Trophoblast cell (in vitro differentiated cells and primary cell): ENCODE measurements at regions not wholly inside any gene's neighbourhood (a gene's known extent, or its start where the extent isn't known, plus 50 kb on each side); places are given as distances from the start of the nearest gene placed in this dataset.
A peak's percentile ranks its signal among the peaks of the same experiment; 100 is the strongest.

ENCODE experiments used
- DNase-seq, 2 donors: peaks; one replicate each; pipeline ENCODE4 v3.0.0-alpha.2; 2016
- H2AFZ ChIP-seq: 2 replicates; pipeline ENCODE4 v1.6.1; 2013; ENCODE audit warnings: low read length, moderate library complexity, mild to moderate bottlenecking; ENCODE audit not compliant: insufficient read depth, poor library complexity
- H2AK5ac ChIP-seq: 2 replicates; pipeline ENCODE4 v1.6.1; 2013; ENCODE audit warnings: mild to moderate bottlenecking, low read length
- H2BK120ac ChIP-seq: 2 replicates; pipeline ENCODE4 v1.6.1; 2013; ENCODE audit warnings: low read length, mild to moderate bottlenecking, moderate library complexity; ENCODE audit not compliant: insufficient read depth, poor library complexity
- H2BK12ac ChIP-seq: 2 replicates; pipeline ENCODE4 v1.6.1; 2013; ENCODE audit warnings: mild to moderate bottlenecking, low read length, moderate library complexity
- H2BK5ac ChIP-seq: 2 replicates; pipeline ENCODE4 v1.6.1; 2013; ENCODE audit warnings: low read length, low read depth, moderate library complexity, mild to moderate bottlenecking; ENCODE audit not compliant: poor library complexity
- H3K14ac ChIP-seq: 2 replicates; pipeline ENCODE4 v1.6.1; 2013; ENCODE audit warnings: mild to moderate bottlenecking, low read length
- H3K18ac ChIP-seq: 2 replicates; pipeline ENCODE4 v1.6.1; 2013; ENCODE audit warnings: mild to moderate bottlenecking, low read length
- H3K23ac ChIP-seq: 2 replicates; pipeline ENCODE4 v1.6.1; 2013; ENCODE audit warnings: low read length
- H3K27ac ChIP-seq: 2 replicates; pipeline ENCODE4 v1.5.1; 2013; ENCODE audit warnings: low read depth, mild to moderate bottlenecking, inconsistent platforms, low read length, moderate library complexity
- H3K27me3 ChIP-seq: 2 replicates; pipeline ENCODE4 v1.6.1; 2013; ENCODE audit warnings: inconsistent platforms, mild to moderate bottlenecking, low read length, moderate library complexity; ENCODE audit not compliant: insufficient read depth
- H3K36me3 ChIP-seq, 2 experiments: 1 replicate in 1 of 2; 2 replicates in 1 of 2; pipeline ENCODE4 v1.6.1; 2013; ENCODE audit warnings: low read length in 2 of 2, mild to moderate bottlenecking in 2 of 2, moderate library complexity in 1 of 2; ENCODE audit not compliant: insufficient read depth in 2 of 2, control insufficient read depth in 1 of 2
- H3K4ac ChIP-seq: 2 replicates; pipeline ENCODE4 v1.6.1; 2013; ENCODE audit warnings: low read depth, mild to moderate bottlenecking, low read length, moderate library complexity
- H3K4me1 ChIP-seq, 2 experiments: 1 replicate in 1 of 2; 2 replicates in 1 of 2; pipeline ENCODE4 v1.6.1; 2013; ENCODE audit warnings: low read length in 2 of 2, mild to moderate bottlenecking in 2 of 2, moderate library complexity in 1 of 2; ENCODE audit not compliant: insufficient read depth in 2 of 2, control insufficient read depth in 1 of 2
- H3K4me2 ChIP-seq: 2 replicates; pipeline ENCODE4 v1.6.1; 2013; ENCODE audit warnings: inconsistent platforms, mild to moderate bottlenecking, low read length, moderate library complexity
- H3K4me3 ChIP-seq: 2 replicates; pipeline ENCODE4 v1.5.1; 2013; ENCODE audit warnings: mild to moderate bottlenecking, low read depth, low read length, inconsistent platforms
- H3K79me1 ChIP-seq: one replicate; pipeline ENCODE4 v1.6.1; 2013; ENCODE audit warnings: low read length
- H3K79me2 ChIP-seq: 2 replicates; pipeline ENCODE4 v1.6.1; 2013; ENCODE audit warnings: low read length, mild to moderate bottlenecking; ENCODE audit not compliant: control insufficient read depth, insufficient read depth, poor library complexity
- H3K9ac ChIP-seq: 2 replicates; pipeline ENCODE4 v1.6.1; 2013; ENCODE audit warnings: mild to moderate bottlenecking, low read length
- H3K9me3 ChIP-seq: 2 replicates; pipeline ENCODE4 v1.6.1; 2013; ENCODE audit warnings: low read depth, mild to moderate bottlenecking, control low read depth, inconsistent platforms, low read length; ENCODE audit not compliant: insufficient read depth
- H4K12ac ChIP-seq: 2 replicates; pipeline ENCODE4 v1.6.1; 2013; ENCODE audit warnings: low read depth, mild to moderate bottlenecking, low read length, moderate library complexity
- H4K8ac ChIP-seq: 2 replicates; pipeline ENCODE4 v1.6.1; 2013; ENCODE audit warnings: low read depth, mild to moderate bottlenecking, low read length, moderate library complexity
- H4K91ac ChIP-seq: one replicate; pipeline ENCODE4 v1.6.1; 2013; ENCODE audit warnings: low read depth, mild to moderate bottlenecking, low read length, moderate library complexity
- WGBS: extraction: QIAGEN DNeasy Blood & Tissue Kit; methylation state at CpG from one replicate; pipeline ENCODE4 v1.1.7; 2013; ENCODE audit warnings: missing lambda C conversion rate; ENCODE audit not compliant: insufficient read length, insufficient coverage; ENCODE audit errors: extremely low coverage; 5-methylcytosine and 5-hydroxymethylcytosine counted together

- H3K79me1 ChIP-seq, result no peaks in the 10 kb centered on the region
- no peak overlapping the region for H2BK120ac ChIP-seq
- H2AK5ac ChIP-seq, result no peak overlapping the region
- no peak overlapping the region for H3K18ac ChIP-seq
- no peak overlapping the region for H3K4ac ChIP-seq
- H3K27me3 ChIP-seq, result peaks cover 33% of the 10 kb centered on the region
- H3K4me1 ChIP-seq, result peaks cover 8 to 9% of the 10 kb centered on the region in 2 experiments
- no peak overlapping the region for H4K8ac ChIP-seq
- no peak overlapping the region for H4K91ac ChIP-seq
- no peak overlapping the region for H3K4me2 ChIP-seq
- H3K14ac ChIP-seq, result no peak overlapping the region
- H3K4me3 ChIP-seq, result no peak overlapping the region
- no peaks in the 10 kb centered on the region for H3K36me3 ChIP-seq
- no peak overlapping the region for H3K9ac ChIP-seq
- H2BK12ac ChIP-seq, result no peak overlapping the region
- H4K12ac ChIP-seq, result no peak overlapping the region
- H2AFZ ChIP-seq, result no peak overlapping the region
- no peak for DNase-seq
- no peak overlapping the region for H2BK5ac ChIP-seq
- WGBS, result no CpG with 5 or more reads among the region's 13 CpGs
- H3K27ac ChIP-seq, result no peak overlapping the region
- H3K79me2 ChIP-seq, result no peaks in the 10 kb centered on the region
- H3K9me3 ChIP-seq, result peaks cover 3% of the 10 kb centered on the region
- no peak overlapping the region for H3K23ac ChIP-seq
Measured at GRCh38 chr9:17907779-17908508, 329.1 kb downstream of the SH3GL2 start.

- no CpG with 5 or more reads among the region's 8 CpGs for WGBS
- H3K4me2 ChIP-seq, result no peak overlapping the region
Measured at GRCh38 chr9:17926246-17926645, 347.4 kb downstream of the SH3GL2 start.

GRCh38 chr9:17927616-17928015 is 348.8 kb downstream of the SH3GL2 start:
- Histone ChIP-seq H3K4ac (no peak overlapping the region), H3K27me3 (no peaks in the 10 kb centered on the region), H3K4me3 (no peak overlapping the region), H2BK120ac (no peak overlapping the region), H3K18ac (no peak overlapping the region), H4K12ac (no peak overlapping the region), H3K79me1 (no peaks in the 10 kb centered on the region), H4K91ac (no peak overlapping the region), H3K36me3 (no peaks in the 10 kb centered on the region), H3K79me2 (no peaks in the 10 kb centered on the region), H3K9ac (no peak overlapping the region), H3K9me3 (peaks cover 2% of the 10 kb centered on the region), H2AK5ac (no peak overlapping the region), H2BK5ac (no peak overlapping the region), H3K4me2 (no peak overlapping the region), H3K14ac (no peak overlapping the region), H3K27ac (no peak overlapping the region), H2BK12ac (no peak overlapping the region), H3K23ac (no peak overlapping the region), H2AFZ (no peak overlapping the region), H4K8ac (no peak overlapping the region), H3K4me1 (peaks cover 5 to 14% of the 10 kb centered on the region in 2 experiments)
- DNase-seq, result no peak

More at GRCh38 chr9:17926246-17926645, 347.4 kb downstream of the SH3GL2 start:
- no peak overlapping the region for H3K18ac ChIP-seq
- H4K8ac ChIP-seq, result no peak overlapping the region
- H3K9me3 ChIP-seq, result no peaks in the 10 kb centered on the region
- no peaks in the 10 kb centered on the region for H3K79me2 ChIP-seq
- H2BK5ac ChIP-seq, result no peak overlapping the region
- H2AK5ac ChIP-seq, result no peak overlapping the region
- H3K79me1 ChIP-seq, result no peaks in the 10 kb centered on the region
- no peak overlapping the region for H4K12ac ChIP-seq
- no peaks in the 10 kb centered on the region for H3K27me3 ChIP-seq
- no peak overlapping the region for H3K23ac ChIP-seq
- no peak overlapping the region for H2BK12ac ChIP-seq
- H3K14ac ChIP-seq, result no peak overlapping the region
- no peak overlapping the region for H3K9ac ChIP-seq
- H3K27ac ChIP-seq, result no peak overlapping the region
- no peak overlapping the region for H4K91ac ChIP-seq
- DNase-seq, result peak; percentile 51 to 52
- H3K4me1 ChIP-seq, result peaks cover 5 to 14% of the 10 kb centered on the region in 2 experiments
- H2AFZ ChIP-seq, result no peak overlapping the region
- no peak overlapping the region for H2BK120ac ChIP-seq
- no peak overlapping the region for H3K4me3 ChIP-seq
- no peaks in the 10 kb centered on the region for H3K36me3 ChIP-seq
- no peak overlapping the region for H3K4ac ChIP-seq

- no CpG with 5 or more reads among the region's 1 CpG for WGBS
- H3K27me3 ChIP-seq, result no peaks in the 10 kb centered on the region
Measured at GRCh38 chr9:17928228-17928627, 349.4 kb downstream of the SH3GL2 start.

More at GRCh38 chr9:17928228-17928627, 349.4 kb downstream of the SH3GL2 start:
- DNase-seq, result no peak
- no peaks in the 10 kb centered on the region for H3K79me2 ChIP-seq
- H4K91ac ChIP-seq, result no peak overlapping the region
- no peak overlapping the region for H3K14ac ChIP-seq
- no peak overlapping the region for H3K18ac ChIP-seq
- no peak overlapping the region for H3K4me3 ChIP-seq
- peaks cover 2% of the 10 kb centered on the region for H3K9me3 ChIP-seq
- H3K36me3 ChIP-seq, result no peaks in the 10 kb centered on the region
- no peak overlapping the region for H4K8ac ChIP-seq
- no peak overlapping the region for H3K4me2 ChIP-seq
- no peak overlapping the region for H2BK120ac ChIP-seq
- no peak overlapping the region for H3K23ac ChIP-seq
- H3K27ac ChIP-seq, result no peak overlapping the region
- no peak overlapping the region for H4K12ac ChIP-seq
- H2AK5ac ChIP-seq, result no peak overlapping the region
- no peak overlapping the region for H3K9ac ChIP-seq
- H3K79me1 ChIP-seq, result no peaks in the 10 kb centered on the region
- H2BK5ac ChIP-seq, result no peak overlapping the region
- H2AFZ ChIP-seq, result no peak overlapping the region
- H2BK12ac ChIP-seq, result no peak overlapping the region
- peaks cover 5 to 14% of the 10 kb centered on the region in 2 experiments for H3K4me1 ChIP-seq
- no peak overlapping the region for H3K4ac ChIP-seq
